ENCODE measurements at regions not wholly inside any gene's neighbourhood (a gene's known extent, or its start where the extent isn't known, plus 50 kb on each side); places are given as distances from the start of the nearest gene placed in this dataset.

DNA sequence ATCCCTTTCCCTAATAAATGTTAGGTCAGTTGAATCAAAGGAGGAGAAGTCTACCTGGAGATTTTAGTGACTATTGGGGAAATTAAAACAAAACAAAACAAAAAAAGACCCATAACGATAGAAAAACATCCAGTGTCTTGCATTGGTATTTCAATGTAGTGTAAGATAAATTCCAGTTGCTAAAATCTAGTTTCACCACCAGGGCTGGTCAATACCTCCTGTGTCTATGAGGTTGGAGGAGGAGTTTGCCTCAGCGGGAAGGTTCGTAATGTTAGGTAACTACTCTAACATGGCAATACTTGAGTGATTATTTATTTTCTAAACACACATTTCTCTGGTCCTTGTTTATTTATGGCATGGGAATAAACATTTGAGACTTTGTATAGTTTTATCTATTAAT is 483.2 kb downstream of the FGF9 start:
- TF ChIP-seq POLR2AphosphoS5 (IDR thresholded peaks at IDR 0.05; ENCODE audit: low read depth, low read length) (no peak), CTCF (IDR thresholded peaks at IDR 0.05 in 2 of 3, conservative IDR thresholded peaks at IDR 0.05 in 1 of 3; ENCODE audit: borderline replicate concordance in 1 of 3, insufficient read depth in 1 of 3, low read depth in 2 of 3, low read length in 2 of 3) (no peak), EZH2 (IDR thresholded peaks at IDR 0.05) (no peak), POLR2A (IDR thresholded peaks at IDR 0.05; ENCODE audit: borderline replicate concordance, extremely low read depth, insufficient read depth, insufficient read length) (no peak), MAX (IDR thresholded peaks at IDR 0.05) (no peak), JUND (IDR thresholded peaks at IDR 0.05) (no peak), ATF3 (IDR thresholded peaks at IDR 0.05) (no peak), SP1 (IDR thresholded peaks at IDR 0.05; ENCODE audit: low read depth) (no peak), ZNF274 (IDR thresholded peaks at IDR 0.05; ENCODE audit: low read depth, low read length) (no peak), RAD21 (IDR thresholded peaks at IDR 0.05; ENCODE audit: low read depth) (no peak)

Data from HCT116 (cell line).